PC-9 (cell line): ENCODE measurements at regions not wholly inside any gene's neighbourhood (a gene's known extent, or its start where the extent isn't known, plus 50 kb on each side); places are given as distances from the start of the nearest gene placed in this dataset.

Experiments used
- BruUV-seq: library from RNA; stranded (reverse); fragments of 400-500 nt; replicated peaks from 2 replicates; lab custom pipeline; 2021; lab: Mats Ljungman, UMichigan
- CTCF ChIA-PET: fragments of 300-600 bp; sonication (Branson Sonifier 250); formaldehyde crosslinking; loops from one replicate; lab custom pipeline; 2022; ENCODE audit warnings: antibody characterized with exemption; lab: Charles Lee
- POLR2A ChIA-PET: fragments of 300-600 bp; sonication (Branson Sonifier 250); formaldehyde crosslinking; loops from one replicate; lab custom pipeline; 2022; ENCODE audit warnings: antibody characterized with exemption; ENCODE audit not compliant: unreplicated experiment; lab: Charles Lee
- DNase-seq, 2 experiments: peaks; one replicate each; pipeline versions ENCODE4 v3.0.0 to v3.0.0-alpha.2; 2015 to 2022; ENCODE audit warnings: mixed read lengths in 1 of 2
- H2AFZ ChIP-seq: fragments of 200-600 bp; sonication (generic); 2 replicates; pipeline ENCODE4 v1.8.1; 2017; ENCODE audit warnings: antibody characterized with exemption
- H3F3A ChIP-seq: fragments of 200-600 bp; sonication (generic); 2 replicates; pipeline ENCODE4 v1.8.1; 2017; ENCODE audit warnings: antibody characterized with exemption, mild to moderate bottlenecking, low read depth; ENCODE audit not compliant: insufficient read depth
- H3K27ac ChIP-seq: fragments of 200-600 bp; sonication (generic); 2 replicates; pipeline ENCODE4 v1.6.1; 2016; ENCODE audit warnings: mixed run types
- H3K27me3 ChIP-seq: fragments of 200-600 bp; sonication (generic); 2 replicates; pipeline ENCODE4 v1.6.1; 2016; ENCODE audit warnings: low read depth, mixed run types; ENCODE audit not compliant: insufficient read depth
- H3K36me3 ChIP-seq: fragments of 200-600 bp; sonication (generic); 2 replicates; pipeline ENCODE4 v1.6.1; 2016; ENCODE audit warnings: low read depth, mixed run types
- H3K4me1 ChIP-seq: fragments of 200-600 bp; sonication (generic); replicated peaks from 2 replicates; pipeline ENCODE4 v1.6.1; 2016; ENCODE audit warnings: mixed run types; ENCODE audit not compliant: insufficient read depth
- H3K4me2 ChIP-seq: fragments of 200-600 bp; sonication (generic); 2 replicates; pipeline ENCODE4 v1.6.1; 2017; ENCODE audit warnings: mixed run types
- H3K4me3 ChIP-seq: fragments of 200-600 bp; sonication (generic); 2 replicates; pipeline ENCODE4 v1.6.1; 2016; ENCODE audit warnings: mixed run types
- H3K79me2 ChIP-seq: fragments of 200-600 bp; sonication (generic); 2 replicates; pipeline ENCODE4 v1.6.1; 2017; ENCODE audit warnings: low read depth, mixed run types
- H3K9me2 ChIP-seq: fragments of 200-600 bp; sonication (generic); 2 replicates; pipeline ENCODE4 v1.8.1; 2017; ENCODE audit warnings: mild to moderate bottlenecking; ENCODE audit not compliant: insufficient read depth
- H3K9me3 ChIP-seq: fragments of 200-600 bp; sonication (generic); 2 replicates; pipeline ENCODE4 v1.8.1; 2016; ENCODE audit warnings: low read depth; ENCODE audit not compliant: insufficient read depth
- H4K20me1 ChIP-seq: fragments of 200-600 bp; sonication (generic); 2 replicates; pipeline ENCODE4 v1.8.1; 2017; ENCODE audit not compliant: insufficient read depth
- EZH2 ChIP-seq: fragments of 200-600 bp; sonication (generic); IDR thresholded peaks from 2 replicates; pipeline ENCODE4 v1.8.0; 2017; ENCODE audit warnings: antibody characterized with exemption, low read depth
- intact Hi-C: fragments of 100-400 bp; cut with micrococcal nuclease; formaldehyde crosslinking; loops from one replicate; pipeline ENCODE4 v1.10.0; 2022; ENCODE audit not compliant: unreplicated experiment
- TF ChIP-seq, protein P1 (sequence below): fragments of 200-600 bp; sonication (generic); conservative IDR thresholded peaks from 2 replicates; pipeline ENCODE4 v1.6.1; 2017; ENCODE audit warnings: mixed run types, antibody characterized with exemption, mild to moderate bottlenecking, moderate library complexity

GRCh38 chr16:56068314-56068713, 123.0 kb upstream of the GNAO1 start:
- Histone ChIP-seq H3K4me3 (no peak overlapping the region), H3K36me3 (no peaks in the 10 kb centered on the region), H4K20me1 (no peaks in the 10 kb centered on the region), H3K27ac (no peak overlapping the region), H2AFZ (no peak overlapping the region), H3K4me2 (no peak overlapping the region), H3K79me2 (no peaks in the 10 kb centered on the region), H3F3A (no peaks in the 10 kb centered on the region), H3K9me2 (no peaks in the 10 kb centered on the region), H3K9me3 (no peaks in the 10 kb centered on the region), H3K27me3 (no peaks in the 10 kb centered on the region; the same call in 1 of the 2 replicates), H3K4me1 (no peaks in the 10 kb centered on the region)
- BruUV-seq = no TSS peak
- intact Hi-C loops = no loop called here
- TF ChIP-seq, protein P1, sequence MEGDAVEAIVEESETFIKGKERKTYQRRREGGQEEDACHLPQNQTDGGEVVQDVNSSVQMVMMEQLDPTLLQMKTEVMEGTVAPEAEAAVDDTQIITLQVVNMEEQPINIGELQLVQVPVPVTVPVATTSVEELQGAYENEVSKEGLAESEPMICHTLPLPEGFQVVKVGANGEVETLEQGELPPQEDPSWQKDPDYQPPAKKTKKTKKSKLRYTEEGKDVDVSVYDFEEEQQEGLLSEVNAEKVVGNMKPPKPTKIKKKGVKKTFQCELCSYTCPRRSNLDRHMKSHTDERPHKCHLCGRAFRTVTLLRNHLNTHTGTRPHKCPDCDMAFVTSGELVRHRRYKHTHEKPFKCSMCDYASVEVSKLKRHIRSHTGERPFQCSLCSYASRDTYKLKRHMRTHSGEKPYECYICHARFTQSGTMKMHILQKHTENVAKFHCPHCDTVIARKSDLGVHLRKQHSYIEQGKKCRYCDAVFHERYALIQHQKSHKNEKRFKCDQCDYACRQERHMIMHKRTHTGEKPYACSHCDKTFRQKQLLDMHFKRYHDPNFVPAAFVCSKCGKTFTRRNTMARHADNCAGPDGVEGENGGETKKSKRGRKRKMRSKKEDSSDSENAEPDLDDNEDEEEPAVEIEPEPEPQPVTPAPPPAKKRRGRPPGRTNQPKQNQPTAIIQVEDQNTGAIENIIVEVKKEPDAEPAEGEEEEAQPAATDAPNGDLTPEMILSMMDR = no peak
- no peak for TF ChIP-seq EZH2
- DNase-seq = no peak
- ChIA-PET CTCF (interaction anchor here (0.9 kb wide), 1 partner anchor 356 kb away, joined by 3 read pairs; no protein-coding TSS in a partner anchor), POLR2A (no interaction called here)

- H3K4me2 ChIP-seq = no peak overlapping the region
- H3F3A ChIP-seq = no peaks in the 10 kb centered on the region
- TF ChIP-seq, protein P1 = no peak
- TF ChIP-seq EZH2 = no peak
- intact Hi-C loops = no loop called here
- H3K9me2 ChIP-seq = no peaks in the 10 kb centered on the region
- H3K36me3 ChIP-seq = no peaks in the 10 kb centered on the region
- H3K27me3 ChIP-seq = no peaks in the 10 kb centered on the region; the same call in 1 of the 2 replicates
- no peaks in the 10 kb centered on the region for H3K9me3 ChIP-seq
- no peaks in the 10 kb centered on the region for H3K4me1 ChIP-seq
- H3K27ac ChIP-seq = no peak overlapping the region
- H2AFZ ChIP-seq = no peak overlapping the region
- no peaks in the 10 kb centered on the region for H3K79me2 ChIP-seq
- no peak for DNase-seq
- CTCF ChIA-PET = interaction anchor here (0.9 kb wide), 1 partner anchor 355 kb away, joined by 3 read pairs; no protein-coding TSS in a partner anchor
- H4K20me1 ChIP-seq = no peaks in the 10 kb centered on the region
- no peak overlapping the region for H3K4me3 ChIP-seq
- no TSS peak for BruUV-seq
- POLR2A ChIA-PET = no interaction called here
Observed at GRCh38 chr16:56067406-56067805, 123.9 kb upstream of the GNAO1 start.

DNA sequence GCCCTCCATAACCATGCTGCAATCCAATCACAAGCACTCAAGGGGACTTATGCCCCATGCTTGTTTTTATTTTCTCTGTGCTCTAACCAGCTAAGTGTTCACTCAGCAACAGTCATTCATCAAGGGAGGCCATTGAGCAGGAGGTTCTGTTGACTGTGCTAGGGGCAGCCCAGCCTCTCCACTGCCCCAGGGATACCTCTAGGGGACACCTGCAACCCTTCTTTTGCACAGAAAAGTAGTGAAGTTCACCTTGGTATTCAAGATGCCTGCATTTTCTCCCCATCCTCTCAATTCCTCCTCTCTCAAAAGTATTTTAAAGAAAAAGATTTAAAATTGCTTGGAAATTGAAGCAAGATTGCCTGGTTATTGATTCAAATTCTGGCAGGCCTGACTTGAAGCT, 124.7 kb upstream of the GNAO1 start:
- Histone ChIP-seq H3K27me3 (no peaks in the 10 kb centered on the region; the same call in 1 of the 2 replicates), H3K27ac (no peak overlapping the region), H2AFZ (no peak overlapping the region), H3K36me3 (no peaks in the 10 kb centered on the region), H3K4me1 (no peaks in the 10 kb centered on the region), H3K4me3 (no peak overlapping the region), H3K4me2 (no peak overlapping the region), H3K9me2 (no peaks in the 10 kb centered on the region), H3K9me3 (no peaks in the 10 kb centered on the region), H3F3A (no peaks in the 10 kb centered on the region), H3K79me2 (no peaks in the 10 kb centered on the region), H4K20me1 (no peaks in the 10 kb centered on the region)
- TF ChIP-seq, protein P1 = no peak
- no peak for TF ChIP-seq EZH2
- intact Hi-C loops = no loop called here
- CTCF ChIA-PET = no interaction called here
- no TSS peak for BruUV-seq
- POLR2A ChIA-PET = no interaction called here
- DNase-seq = no peak
